ENCODE measurements at regions not wholly inside any gene's neighbourhood (a gene's known extent, or its start where the extent isn't known, plus 50 kb on each side); places are given as distances from the start of the nearest gene placed in this dataset.

GRCh38 chr5:58054018-58054417 lies 405.9 kb downstream of the PLK2 start:
- Mint-ChIP-seq H3K36me3 (ENCODE audit: low read depth) (no peaks in the 10 kb centered on the region), H3K4me3 (no peak overlapping the region), H3K4me1 (ENCODE audit: low read depth) (no peaks in the 10 kb centered on the region), H3K9me3 (peaks cover 2% of the 10 kb centered on the region), H3K27ac (no peak overlapping the region), H3K27me3 (no peaks in the 10 kb centered on the region)
- ATAC-seq = no peak
- intact Hi-C loops (cut with micrococcal nuclease) = no loop called here
- no peak for TF ChIP-seq CTCF (IDR thresholded peaks at IDR 0.05)
- CTCF ChIA-PET = no interaction called here
- POLR2A ChIA-PET = no interaction called here
- no peak for DNase-seq

- POLR2A ChIA-PET = no interaction called here
- Mint-ChIP-seq H3K4me3 (no peak overlapping the region), H3K27ac (no peak overlapping the region), H3K27me3 (no peaks in the 10 kb centered on the region), H3K36me3 (ENCODE audit: low read depth) (no peaks in the 10 kb centered on the region), H3K9me3 (peaks cover 2% of the 10 kb centered on the region), H3K4me1 (ENCODE audit: low read depth) (no peaks in the 10 kb centered on the region)
- TF ChIP-seq CTCF (IDR thresholded peaks at IDR 0.05) = no peak
- intact Hi-C loops (cut with micrococcal nuclease) = no loop called here
- DNase-seq (no peak), ATAC-seq (no peak)
- CTCF ChIA-PET = no interaction called here
These were observed 410.9 kb downstream of the PLK2 start for GRCh38 chr5:58048954-58049353.

GRCh38 chr5:58048185-58048925 lies 411.5 kb downstream of the PLK2 start:
- intact Hi-C loops (cut with micrococcal nuclease) = no loop called here
- ChIA-PET CTCF (no interaction called here), POLR2A (no interaction called here)
- no peak for TF ChIP-seq CTCF (IDR thresholded peaks at IDR 0.05)
- no peak overlapping the region for H3K27ac Mint-ChIP-seq
- H3K4me1 Mint-ChIP-seq (ENCODE audit: low read depth) = no peaks in the 10 kb centered on the region
- ATAC-seq (no peak), DNase-seq (no peak)
- H3K27me3 Mint-ChIP-seq = no peaks in the 10 kb centered on the region
- no peaks in the 10 kb centered on the region for H3K9me3 Mint-ChIP-seq
- no peak overlapping the region for H3K4me3 Mint-ChIP-seq
- no peaks in the 10 kb centered on the region for H3K36me3 Mint-ChIP-seq (ENCODE audit: low read depth)

- ChIA-PET POLR2A (no interaction called here), CTCF (no interaction called here)
- no peak overlapping the region for H3K27ac Mint-ChIP-seq
- H3K4me1 Mint-ChIP-seq (ENCODE audit: low read depth) = no peaks in the 10 kb centered on the region
- H3K36me3 Mint-ChIP-seq (ENCODE audit: low read depth) = no peaks in the 10 kb centered on the region
- no peak for DNase-seq
- intact Hi-C loops (cut with micrococcal nuclease) = no loop called here
- H3K9me3 Mint-ChIP-seq = no peaks in the 10 kb centered on the region
- H3K27me3 Mint-ChIP-seq = no peaks in the 10 kb centered on the region
- ATAC-seq = no peak
- H3K4me3 Mint-ChIP-seq = no peak overlapping the region
- no peak for TF ChIP-seq CTCF (IDR thresholded peaks at IDR 0.05)
These were observed 413.5 kb downstream of the PLK2 start for GRCh38 chr5:58046371-58046770.

GRCh38 chr5:58044166-58044565 lies 415.7 kb downstream of the PLK2 start:
- intact Hi-C loops (cut with micrococcal nuclease) = no loop called here
- no peaks in the 10 kb centered on the region for H3K36me3 Mint-ChIP-seq (ENCODE audit: low read depth)
- CTCF ChIA-PET = no interaction called here
- H3K27me3 Mint-ChIP-seq = no peaks in the 10 kb centered on the region
- ATAC-seq (no peak), DNase-seq (no peak)
- no peak overlapping the region for H3K27ac Mint-ChIP-seq
- no peak overlapping the region for H3K4me3 Mint-ChIP-seq
- no peak for TF ChIP-seq CTCF (IDR thresholded peaks at IDR 0.05)
- no peaks in the 10 kb centered on the region for H3K4me1 Mint-ChIP-seq (ENCODE audit: low read depth)
- POLR2A ChIA-PET = no interaction called here
- no peaks in the 10 kb centered on the region for H3K9me3 Mint-ChIP-seq
